ENCODE measurements at regions not wholly inside any gene's neighbourhood (a gene's known extent, or its start where the extent isn't known, plus 50 kb on each side); places are given as distances from the start of the nearest gene placed in this dataset.

- TF ChIP-seq, protein P1, sequence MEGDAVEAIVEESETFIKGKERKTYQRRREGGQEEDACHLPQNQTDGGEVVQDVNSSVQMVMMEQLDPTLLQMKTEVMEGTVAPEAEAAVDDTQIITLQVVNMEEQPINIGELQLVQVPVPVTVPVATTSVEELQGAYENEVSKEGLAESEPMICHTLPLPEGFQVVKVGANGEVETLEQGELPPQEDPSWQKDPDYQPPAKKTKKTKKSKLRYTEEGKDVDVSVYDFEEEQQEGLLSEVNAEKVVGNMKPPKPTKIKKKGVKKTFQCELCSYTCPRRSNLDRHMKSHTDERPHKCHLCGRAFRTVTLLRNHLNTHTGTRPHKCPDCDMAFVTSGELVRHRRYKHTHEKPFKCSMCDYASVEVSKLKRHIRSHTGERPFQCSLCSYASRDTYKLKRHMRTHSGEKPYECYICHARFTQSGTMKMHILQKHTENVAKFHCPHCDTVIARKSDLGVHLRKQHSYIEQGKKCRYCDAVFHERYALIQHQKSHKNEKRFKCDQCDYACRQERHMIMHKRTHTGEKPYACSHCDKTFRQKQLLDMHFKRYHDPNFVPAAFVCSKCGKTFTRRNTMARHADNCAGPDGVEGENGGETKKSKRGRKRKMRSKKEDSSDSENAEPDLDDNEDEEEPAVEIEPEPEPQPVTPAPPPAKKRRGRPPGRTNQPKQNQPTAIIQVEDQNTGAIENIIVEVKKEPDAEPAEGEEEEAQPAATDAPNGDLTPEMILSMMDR (IDR thresholded peaks at IDR 0.05 in 2 of 3, conservative IDR thresholded peaks at IDR 0.05 in 1 of 3; ENCODE audit: insufficient read depth in 2 of 3, low read depth in 1 of 3, low read length in 3 of 3), result no peak
- TF ChIP-seq CBX3 (IDR thresholded peaks at IDR 0.05; ENCODE audit: borderline replicate concordance in 1 of 2, low read length in 2 of 2) (no peak), ZNF232 (CRISPR knock-in tag; IDR thresholded peaks at IDR 0.05) (no peak), TCF7L2 (IDR thresholded peaks at IDR 0.05; ENCODE audit: low read depth, low read length) (no peak), SPI1 (IDR thresholded peaks at IDR 0.05; ENCODE audit: borderline replicate concordance, low read depth, low read length) (no peak), SOX6 (IDR thresholded peaks at IDR 0.05) (no peak), EP300 (IDR thresholded peaks at IDR 0.05; ENCODE audit: low read length) (no peak)
These were observed 973.5 kb downstream of the JRKL start for GRCh38 chr11:97363331-97363730.

Data from K562 (cell line).